HEK293T (cell line): ENCODE measurements at regions not wholly inside any gene's neighbourhood (a gene's known extent, or its start where the extent isn't known, plus 50 kb on each side); places are given as distances from the start of the nearest gene placed in this dataset.

Source experiments
- CTCF ChIA-PET: fragments of 350-600 bp; formaldehyde crosslinking; extraction: SDS; loops from one replicate; lab custom pipeline; 2021; ENCODE audit warnings: antibody characterized with exemption, inconsistent platforms; lab: Yijun Ruan, JAX
- POLR2A ChIA-PET: fragments of 350-600 bp; formaldehyde crosslinking; extraction: SDS; loops from one replicate; lab custom pipeline; 2020; ENCODE audit warnings: antibody characterized with exemption, inconsistent platforms; lab: Yijun Ruan, JAX
- DNase-seq: peaks from one replicate; pipeline ENCODE4 v3.0.0; 2012; ENCODE audit warnings: mixed read lengths; ENCODE audit errors: extremely low spot score
- ARNT ChIP-seq: fragments of 450-650 bp; IDR thresholded peaks from 2 replicates; pipeline ENCODE4 v1.6.1; 2017; ENCODE audit warnings: mild to moderate bottlenecking
- BHLHE40 ChIP-seq: fragments of 450-650 bp; IDR thresholded peaks from 2 replicates; pipeline ENCODE4 v1.6.1; 2016; ENCODE audit warnings: mild to moderate bottlenecking, moderate library complexity, borderline replicate concordance
- CTBP1 ChIP-seq: fragments of 450-650 bp; IDR thresholded peaks from 2 replicates; pipeline ENCODE4 v1.6.1; 2016; ENCODE audit warnings: borderline replicate concordance
- ELF4 ChIP-seq: fragments of 450-650 bp; IDR thresholded peaks from 2 replicates; pipeline ENCODE4 v1.6.1; 2017; ENCODE audit warnings: antibody characterized with exemption
- FOXA1 ChIP-seq: fragments of 450-650 bp; IDR thresholded peaks from 2 replicates; pipeline ENCODE4 v1.6.1; 2016; ENCODE audit warnings: mild to moderate bottlenecking
- FOXK2 ChIP-seq: fragments of 450-650 bp; IDR thresholded peaks from 2 replicates; pipeline ENCODE4 v1.6.1; 2016; ENCODE audit warnings: mild to moderate bottlenecking
- FOXM1 ChIP-seq: fragments of 450-650 bp; IDR thresholded peaks from 2 replicates; pipeline ENCODE4 v1.6.1; 2017; ENCODE audit warnings: mild to moderate bottlenecking, borderline replicate concordance
- HDGF ChIP-seq: fragments of 450-650 bp; IDR thresholded peaks from 2 replicates; pipeline ENCODE4 v1.6.1; 2017; ENCODE audit warnings: antibody characterized with exemption, borderline replicate concordance
- L3MBTL2 ChIP-seq: fragments of 450-650 bp; conservative IDR thresholded peaks from 2 replicates; pipeline ENCODE4 v1.6.1; 2016; ENCODE audit warnings: mild to moderate bottlenecking
- LEF1 ChIP-seq: fragments of 450-650 bp; IDR thresholded peaks from 2 replicates; pipeline ENCODE4 v1.6.1; 2017; ENCODE audit warnings: mild to moderate bottlenecking, borderline replicate concordance
- NFRKB ChIP-seq: fragments of 450-650 bp; IDR thresholded peaks from 2 replicates; pipeline ENCODE4 v1.6.1; 2016; ENCODE audit warnings: mild to moderate bottlenecking, moderate library complexity
- PKNOX1 ChIP-seq: fragments of 450-650 bp; IDR thresholded peaks from 2 replicates; pipeline ENCODE4 v1.6.1; 2016
- SP1 ChIP-seq: fragments of 450-650 bp; IDR thresholded peaks from 2 replicates; pipeline ENCODE4 v1.6.1; 2017
- SUZ12 ChIP-seq: fragments of 450-650 bp; IDR thresholded peaks from 2 replicates; pipeline ENCODE4 v1.6.1; 2016; ENCODE audit warnings: mild to moderate bottlenecking
- TARDBP ChIP-seq: fragments of 450-650 bp; IDR thresholded peaks from 2 replicates; pipeline ENCODE4 v1.6.1; 2016
- ZNF384 ChIP-seq: fragments of 450-650 bp; IDR thresholded peaks from 2 replicates; pipeline ENCODE4 v1.6.1; 2016

- ChIA-PET POLR2A (no interaction called here), CTCF (no interaction called here)
- no peak for TF ChIP-seq ELF4
- TF ChIP-seq FOXM1, result no peak
- TF ChIP-seq LEF1, result no peak
- TF ChIP-seq NFRKB, result no peak
- no peak for TF ChIP-seq PKNOX1
- TF ChIP-seq SP1, result no peak
- no peak for TF ChIP-seq TARDBP
- DNase-seq, result no peak
Observed at GRCh38 chr5:124124711-124125229, 612.8 kb downstream of the CSNK1G3 start.

GRCh38 chr5:124121198-124121597 lies 609.2 kb downstream of the CSNK1G3 start:
- ChIA-PET POLR2A (no interaction called here), CTCF (no interaction called here)
- no peak for DNase-seq
- TF ChIP-seq L3MBTL2 (no peak), PKNOX1 (no peak), ZNF384 (no peak), FOXM1 (no peak), ELF4 (no peak), BHLHE40 (no peak)

- ChIA-PET POLR2A (interaction anchor here (1.0 kb wide), 1 partner anchor 9 kb away, joined by 3 read pairs; no protein-coding TSS in a partner anchor), CTCF (no interaction called here)
- DNase-seq, result no peak
- no peak for TF ChIP-seq FOXK2
- TF ChIP-seq SP1, result no peak
- no peak for TF ChIP-seq PKNOX1
- TF ChIP-seq SUZ12, result no peak
- TF ChIP-seq ARNT, result no peak
- TF ChIP-seq TARDBP, result no peak
Observed at GRCh38 chr5:124114911-124115310, 602.9 kb downstream of the CSNK1G3 start.

GRCh38 chr5:124111886-124112285 lies 599.9 kb downstream of the CSNK1G3 start:
- TF ChIP-seq NFRKB (no peak), SP1 (no peak), CTBP1 (no peak), PKNOX1 (no peak), L3MBTL2 (no peak), FOXA1 (no peak), BHLHE40 (no peak), LEF1 (no peak), SUZ12 (no peak), ZNF384 (no peak), FOXK2 (no peak), HDGF (no peak), TARDBP (no peak), ARNT (no peak), FOXM1 (no peak), ELF4 (no peak)
- no peak for DNase-seq
- ChIA-PET CTCF (interaction anchor here (0.7 kb wide), 1 partner anchor 14 kb away, joined by 3 read pairs; no protein-coding TSS in a partner anchor), POLR2A (no interaction called here)

GRCh38 chr5:124110942-124111341 lies 599.0 kb downstream of the CSNK1G3 start:
- no peak for DNase-seq
- no peak for TF ChIP-seq SP1
- CTCF ChIA-PET, result no interaction called here
- POLR2A ChIA-PET, result no interaction called here

- no peak for TF ChIP-seq BHLHE40
- no peak for TF ChIP-seq ARNT
- TF ChIP-seq NFRKB, result no peak
- TF ChIP-seq CTBP1, result no peak
- no peak for TF ChIP-seq FOXM1
- TF ChIP-seq ELF4, result no peak
- TF ChIP-seq LEF1, result no peak
- no peak for TF ChIP-seq HDGF
- no peak for TF ChIP-seq SUZ12
- TF ChIP-seq FOXK2, result no peak
- no peak for TF ChIP-seq ZNF384
- no peak for TF ChIP-seq TARDBP
- TF ChIP-seq FOXA1, result no peak
- POLR2A ChIA-PET, result interaction anchor here (1.1 kb wide), 1 partner anchor 10 kb away, joined by 3 read pairs; no protein-coding TSS in a partner anchor
- no peak for DNase-seq
- CTCF ChIA-PET, result interaction anchor here (0.6 kb wide), 1 partner anchor 430 kb away, joined by 3 read pairs; no protein-coding TSS in a partner anchor
Observed at GRCh38 chr5:124105326-124105725, 593.3 kb downstream of the CSNK1G3 start.
